Fibroblast of lung (primary cell): ENCODE measurements at regions not wholly inside any gene's neighbourhood (a gene's known extent, or its start where the extent isn't known, plus 50 kb on each side); places are given as distances from the start of the nearest gene placed in this dataset.

Experiments used
- CTCF ChIP-seq, 2 donors: IDR thresholded peaks in 1 of 2; conservative IDR thresholded peaks in 1 of 2; 1 replicate in 1 of 2; 2 replicates in 1 of 2; pipeline ENCODE4 v1.5.1; 2011 to 2012; ENCODE audit warnings: low read length in 2 of 2, control low read depth in 1 of 2, inconsistent platforms in 1 of 2, low read depth in 1 of 2, mild to moderate bottlenecking in 1 of 2
- EZH2 ChIP-seq: IDR thresholded peaks from 2 replicates; pipeline ENCODE4 v1.5.1; 2012; ENCODE audit warnings: low read length, control low read depth, mild to moderate bottlenecking; ENCODE audit errors: missing control alignments

GRCh38 chr15:45946111-45946510 lies 311.3 kb downstream of the SQOR start:
- TF ChIP-seq CTCF (conservative IDR thresholded peaks at IDR 0.05 in 1 of 2, IDR thresholded peaks at IDR 0.05 in 1 of 2; ENCODE audit: low read depth in 1 of 2, low read length in 2 of 2) = no peak
- TF ChIP-seq EZH2 = no peak
